Kidney epithelial cell (primary cell): ENCODE measurements at regions not wholly inside any gene's neighbourhood (a gene's known extent, or its start where the extent isn't known, plus 50 kb on each side); places are given as distances from the start of the nearest gene placed in this dataset.
A peak's percentile ranks its signal among the peaks of the same experiment; 100 is the strongest.

Experiments
- DNase-seq: peaks from one replicate; pipeline ENCODE4 v3.0.0-alpha.2; 2010; ENCODE audit warnings: low read depth
- H3K27me3 ChIP-seq: 2 replicates; pipeline ENCODE4 v1.6.0; 2011; ENCODE audit warnings: low read length; ENCODE audit not compliant: control insufficient read depth, insufficient read depth
- H3K36me3 ChIP-seq: 2 replicates; pipeline ENCODE4 v1.5.1; 2011; ENCODE audit warnings: low read length; ENCODE audit not compliant: control insufficient read depth, insufficient read depth
- H3K4me3 ChIP-seq: 2 replicates; pipeline ENCODE4 v1.5.1; 2011; ENCODE audit warnings: low read depth, mild to moderate bottlenecking, control low read depth, low read length
- TF ChIP-seq, protein P1 (sequence below): IDR thresholded peaks from 2 replicates; pipeline ENCODE4 v1.5.1; 2011; ENCODE audit warnings: mild to moderate bottlenecking, moderate library complexity, low read length, control low read depth, inconsistent platforms; ENCODE audit not compliant: insufficient read depth, poor library complexity, severe bottlenecking

DNA sequence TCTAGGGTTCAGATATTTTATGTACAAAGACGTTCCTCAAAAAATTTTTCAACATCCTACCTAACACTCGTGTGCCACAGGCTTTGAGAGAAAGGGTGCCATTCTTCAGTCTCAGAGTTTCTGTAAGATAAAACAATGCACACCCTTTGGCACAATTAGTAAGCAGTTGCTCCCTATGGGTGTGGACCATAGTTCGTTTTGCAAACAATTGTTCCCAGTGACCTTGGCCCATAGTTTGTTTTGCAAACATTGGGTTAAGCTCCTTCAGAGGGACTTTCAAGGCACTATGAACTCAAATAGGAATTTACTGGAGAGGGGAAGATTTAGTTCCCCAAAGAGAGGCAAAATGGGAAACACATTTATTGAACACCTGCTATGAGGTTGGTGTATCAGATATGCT, 220.3 kb upstream of the CA10 start:
- no peak for DNase-seq
- H3K36me3 ChIP-seq = no peaks in the 10 kb centered on the region
- TF ChIP-seq, protein P1, sequence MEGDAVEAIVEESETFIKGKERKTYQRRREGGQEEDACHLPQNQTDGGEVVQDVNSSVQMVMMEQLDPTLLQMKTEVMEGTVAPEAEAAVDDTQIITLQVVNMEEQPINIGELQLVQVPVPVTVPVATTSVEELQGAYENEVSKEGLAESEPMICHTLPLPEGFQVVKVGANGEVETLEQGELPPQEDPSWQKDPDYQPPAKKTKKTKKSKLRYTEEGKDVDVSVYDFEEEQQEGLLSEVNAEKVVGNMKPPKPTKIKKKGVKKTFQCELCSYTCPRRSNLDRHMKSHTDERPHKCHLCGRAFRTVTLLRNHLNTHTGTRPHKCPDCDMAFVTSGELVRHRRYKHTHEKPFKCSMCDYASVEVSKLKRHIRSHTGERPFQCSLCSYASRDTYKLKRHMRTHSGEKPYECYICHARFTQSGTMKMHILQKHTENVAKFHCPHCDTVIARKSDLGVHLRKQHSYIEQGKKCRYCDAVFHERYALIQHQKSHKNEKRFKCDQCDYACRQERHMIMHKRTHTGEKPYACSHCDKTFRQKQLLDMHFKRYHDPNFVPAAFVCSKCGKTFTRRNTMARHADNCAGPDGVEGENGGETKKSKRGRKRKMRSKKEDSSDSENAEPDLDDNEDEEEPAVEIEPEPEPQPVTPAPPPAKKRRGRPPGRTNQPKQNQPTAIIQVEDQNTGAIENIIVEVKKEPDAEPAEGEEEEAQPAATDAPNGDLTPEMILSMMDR = no peak
- H3K27me3 ChIP-seq = no peaks in the 10 kb centered on the region
- no peak overlapping the region for H3K4me3 ChIP-seq

DNA sequence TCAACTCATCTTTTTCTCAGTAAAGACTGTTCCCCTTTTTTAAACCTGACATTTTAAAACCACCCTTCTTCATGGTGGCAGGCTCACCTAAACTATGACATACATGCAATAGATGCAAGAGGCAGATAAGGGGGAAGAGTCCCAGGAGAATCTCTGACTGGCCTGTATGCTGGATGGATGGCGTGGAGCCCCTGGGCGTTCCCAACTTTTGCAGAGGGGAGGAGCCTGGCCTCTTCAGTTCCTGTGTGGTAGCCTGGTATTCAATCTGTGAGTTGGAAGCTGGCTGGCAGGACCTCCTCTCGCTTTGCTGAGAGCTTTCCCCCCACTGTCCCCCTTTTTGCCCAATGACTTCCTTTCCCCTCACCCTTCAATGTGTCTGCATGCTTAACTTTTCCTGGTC, 217.6 kb upstream of the CA10 start:
- Histone ChIP-seq H3K36me3 (no peaks in the 10 kb centered on the region), H3K27me3 (no peaks in the 10 kb centered on the region), H3K4me3 (no peak overlapping the region)
- TF ChIP-seq, protein P1 = no peak
- DNase-seq = no peak

DNA sequence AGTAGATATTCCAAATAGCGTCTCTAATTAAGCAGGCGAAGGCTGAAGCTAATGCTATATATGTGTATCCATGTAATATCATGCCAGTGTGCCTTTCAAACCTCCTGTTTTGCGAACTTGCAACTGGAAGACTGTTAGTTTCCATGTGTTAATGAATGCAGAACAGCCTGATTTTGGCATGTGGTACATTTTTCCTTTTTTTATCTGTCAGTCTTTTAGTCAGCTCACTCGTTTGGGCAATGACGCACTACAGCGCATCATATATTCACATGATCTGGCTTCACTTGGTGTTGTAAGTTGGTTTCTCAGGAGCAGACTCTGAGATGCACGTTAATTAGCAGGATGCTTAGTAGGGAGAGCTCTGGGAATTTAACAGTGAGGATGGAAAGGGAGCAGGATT, 210.4 kb upstream of the CA10 start:
- H3K27me3 ChIP-seq = no peaks in the 10 kb centered on the region
- TF ChIP-seq, protein P1 = no peak
- no peak for DNase-seq
- no peak overlapping the region for H3K4me3 ChIP-seq
- H3K36me3 ChIP-seq = no peaks in the 10 kb centered on the region

DNA sequence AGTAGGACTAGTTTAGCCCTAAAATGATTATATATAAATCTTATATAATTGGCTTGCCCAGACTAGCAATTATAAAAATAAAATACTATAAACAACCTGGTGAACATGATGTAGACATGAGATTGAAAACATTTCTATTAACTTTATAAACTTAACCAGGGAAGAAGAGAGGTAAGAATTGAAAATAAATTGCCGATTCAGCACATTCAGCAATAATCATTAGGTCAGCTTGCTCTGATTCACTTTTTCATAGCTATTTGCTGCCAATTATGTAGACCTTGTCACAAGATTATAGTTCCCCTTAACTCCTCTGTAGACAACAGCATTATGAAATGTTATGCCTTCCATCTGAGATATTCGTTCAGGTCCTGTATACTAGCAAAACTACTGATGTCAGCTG, 199.3 kb upstream of the CA10 start:
- TF ChIP-seq, protein P1 = no peak
- Histone ChIP-seq H3K36me3 (no peaks in the 10 kb centered on the region), H3K4me3 (no peak overlapping the region), H3K27me3 (no peaks in the 10 kb centered on the region)
- DNase-seq = no peak

DNA sequence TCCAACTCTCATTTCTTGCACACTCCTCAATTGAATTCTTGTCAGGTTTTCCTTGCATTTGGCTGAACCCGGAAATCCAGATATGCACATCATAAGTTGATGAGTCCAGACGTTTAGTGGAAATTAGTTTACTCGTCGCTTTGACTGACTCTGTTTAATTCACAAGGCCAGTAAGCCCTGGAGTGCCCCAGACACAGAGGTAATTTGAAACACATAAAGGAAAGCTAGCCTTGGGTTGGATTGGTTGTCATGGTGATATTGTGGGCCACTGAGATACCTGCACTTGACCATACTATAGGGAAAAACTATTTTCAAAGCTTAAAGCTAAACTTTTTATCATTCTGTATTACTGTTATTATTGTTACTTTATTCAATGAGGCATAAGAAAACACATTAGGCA, 178.3 kb upstream of the CA10 start:
- no peak for DNase-seq

DNA sequence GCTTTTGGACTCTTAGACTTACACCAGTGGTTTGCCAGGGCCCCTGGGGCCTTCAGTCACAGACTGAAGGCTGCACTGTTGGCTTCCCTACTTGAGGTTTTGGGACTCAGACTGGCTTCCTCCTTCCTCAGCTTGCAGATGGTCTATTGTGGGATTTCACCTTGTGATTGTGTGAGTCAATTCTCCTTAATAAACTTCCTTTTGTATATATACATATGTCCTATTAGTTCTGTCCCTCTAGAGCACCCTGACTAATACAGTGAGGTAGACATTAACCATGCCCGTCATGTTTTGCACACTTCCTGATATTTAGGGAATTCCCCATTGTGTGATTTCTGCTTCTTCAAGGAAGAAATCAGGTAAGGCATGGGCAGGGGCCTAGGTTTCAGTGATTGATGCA, 147.8 kb upstream of the CA10 start:
- TF ChIP-seq, protein P1 = no peak
- peak; percentile 14 for DNase-seq

More for the DNA sequence above, 178.3 kb upstream of the CA10 start:
- H3K27me3 ChIP-seq = no peaks in the 10 kb centered on the region
- no peaks in the 10 kb centered on the region for H3K36me3 ChIP-seq
- H3K4me3 ChIP-seq = no peak overlapping the region
- TF ChIP-seq, protein P1 = no peak

More for the DNA sequence above, 147.8 kb upstream of the CA10 start:
- Histone ChIP-seq H3K36me3 (no peaks in the 10 kb centered on the region), H3K4me3 (no peak overlapping the region), H3K27me3 (no peaks in the 10 kb centered on the region)
